Upper lobe of left lung (tissue), 4 donors: ENCODE measurements at regions not wholly inside any gene's neighbourhood (a gene's known extent, or its start where the extent isn't known, plus 50 kb on each side); places are given as distances from the start of the nearest gene placed in this dataset.

Source experiments
- CTCF ChIP-seq, 6 experiments: fragments of 450-650 bp in 4 of 6; fragments of 200-600 bp in 2 of 6; sonication (generic) in 2 of 6; IDR thresholded peaks; one replicate each; pipeline ENCODE4 v1.5.1; 2016 to 2019; ENCODE audit warnings: antibody characterized with exemption in 6 of 6
- POLR2A ChIP-seq, 4 donors: fragments of 450-650 bp; IDR thresholded peaks; one replicate each; pipeline ENCODE4 v1.5.1; 2016 to 2017; ENCODE audit warnings: antibody characterized with exemption in 4 of 4, mild to moderate bottlenecking in 2 of 4
- POLR2AphosphoS5 ChIP-seq, 2 donors: sonication (generic); formaldehyde crosslinking; IDR thresholded peaks; one replicate each; pipeline ENCODE4 v1.5.1; 2017; ENCODE audit warnings: antibody characterized with exemption in 2 of 2

GRCh38 chr6:60754879-60755278, 1531.1 kb downstream of the KHDRBS2 start:
- TF ChIP-seq POLR2A (IDR thresholded peaks at IDR 0.05) (no peak), CTCF (IDR thresholded peaks at IDR 0.05) (no peak), POLR2AphosphoS5 (IDR thresholded peaks at IDR 0.05) (no peak)
